NCI-H748 treated with DMSO at 0.1 percent for 48 hours (cell line): ENCODE measurements at regions not wholly inside any gene's neighbourhood (a gene's known extent, or its start where the extent isn't known, plus 50 kb on each side); places are given as distances from the start of the nearest gene placed in this dataset.
"Not testable (repeated sequence)": the region's sequence is repeated elsewhere in the genome, so short reads cannot be mapped to it uniquely, and the experiment has no call there.

Source experiments
- DNase-seq: peaks from one replicate; lab custom pipeline; 2025; lab: John Stamatoyannopoulos, UW

- DNase-seq = no peak
Measured at GRCh38 chr18:30828700-30829099, 213.8 kb downstream of the DSC3 start.

- no peak for DNase-seq
Measured at GRCh38 chr18:30819619-30820018, 222.9 kb downstream of the DSC3 start.

GRCh38 chr18:30814446-30814845, 228.1 kb downstream of the DSC3 start:
- no peak for DNase-seq

GRCh38 chr18:30811580-30811979, 231.0 kb downstream of the DSC3 start:
- DNase-seq = no peak

GRCh38 chr18:30810580-30810979, 232.0 kb downstream of the DSC3 start:
- DNase-seq = no peak

- DNase-seq = no peak
Measured at GRCh38 chr18:30806823-30807222, 235.7 kb downstream of the DSC3 start.

GRCh38 chr18:30800800-30801199, 241.7 kb downstream of the DSC3 start:
- DNase-seq = no peak

GRCh38 chr18:30792051-30792450, 250.5 kb downstream of the DSC3 start:
- DNase-seq = no peak

- not testable (repeated sequence) for DNase-seq
Measured at GRCh38 chr18:30788411-30788991, 254.0 kb downstream of the DSC3 start.

GRCh38 chr18:30787410-30787809, 255.1 kb downstream of the DSC3 start:
- no peak for DNase-seq

- DNase-seq = no peak
Measured at GRCh38 chr18:30781601-30782000, 260.9 kb downstream of the DSC3 start.

GRCh38 chr18:30775629-30776028, 266.9 kb downstream of the DSC3 start:
- no peak for DNase-seq

GRCh38 chr18:30772170-30772569, 270.4 kb downstream of the DSC3 start:
- not testable (repeated sequence) for DNase-seq

- no peak for DNase-seq
Measured at GRCh38 chr18:30766053-30766452, 276.5 kb downstream of the DSC3 start.

- DNase-seq = no peak
Measured at GRCh38 chr18:30765247-30765646, 277.3 kb downstream of the DSC3 start.

GRCh38 chr18:30763902-30764350, 278.6 kb downstream of the DSC3 start:
- DNase-seq = no peak

- no peak for DNase-seq
Measured at GRCh38 chr18:30754846-30755245, 287.7 kb downstream of the DSC3 start.

- no peak for DNase-seq
Measured at GRCh38 chr18:30748541-30748940, 294.0 kb downstream of the DSC3 start.

GRCh38 chr18:30746224-30746623, 296.3 kb downstream of the DSC3 start:
- no peak for DNase-seq

GRCh38 chr18:30743033-30743432, 299.5 kb downstream of the DSC3 start:
- no peak for DNase-seq

GRCh38 chr18:30730915-30731314, 311.6 kb downstream of the DSC3 start:
- DNase-seq = no peak

- no peak for DNase-seq
Measured at GRCh38 chr18:30727849-30728248, 314.7 kb downstream of the DSC3 start.

GRCh38 chr18:30713299-30713698, 329.2 kb downstream of the DSC3 start:
- no peak for DNase-seq

- DNase-seq = no peak
Measured at GRCh38 chr18:30712383-30712782, 330.2 kb downstream of the DSC3 start.

GRCh38 chr18:30709595-30709994, 332.9 kb downstream of the DSC3 start:
- no peak for DNase-seq
